ENCODE measurements at regions not wholly inside any gene's neighbourhood (a gene's known extent, or its start where the extent isn't known, plus 50 kb on each side); places are given as distances from the start of the nearest gene placed in this dataset.

- TF ChIP-seq BACH1 (IDR thresholded peaks at IDR 0.05; ENCODE audit: low read length) (no peak), RNF2 (IDR thresholded peaks at IDR 0.05; ENCODE audit: borderline replicate concordance, low read depth, low read length, missing control alignments, poor library complexity, severe bottlenecking) (no peak), HDAC2 (IDR thresholded peaks at IDR 0.05; ENCODE audit: borderline replicate concordance in 1 of 2, low read depth in 2 of 2, low read length in 2 of 2) (no peak), BRCA1 (IDR thresholded peaks at IDR 0.05; ENCODE audit: low read depth, low read length) (no peak)
Observed at GRCh38 chr13:53144826-53145225, 116.2 kb downstream of the OLFM4 start (continued).
